ENCODE measurements at regions not wholly inside any gene's neighbourhood (a gene's known extent, or its start where the extent isn't known, plus 50 kb on each side); places are given as distances from the start of the nearest gene placed in this dataset.
A peak's percentile ranks its signal among the peaks of the same experiment; 100 is the strongest.

DNA sequence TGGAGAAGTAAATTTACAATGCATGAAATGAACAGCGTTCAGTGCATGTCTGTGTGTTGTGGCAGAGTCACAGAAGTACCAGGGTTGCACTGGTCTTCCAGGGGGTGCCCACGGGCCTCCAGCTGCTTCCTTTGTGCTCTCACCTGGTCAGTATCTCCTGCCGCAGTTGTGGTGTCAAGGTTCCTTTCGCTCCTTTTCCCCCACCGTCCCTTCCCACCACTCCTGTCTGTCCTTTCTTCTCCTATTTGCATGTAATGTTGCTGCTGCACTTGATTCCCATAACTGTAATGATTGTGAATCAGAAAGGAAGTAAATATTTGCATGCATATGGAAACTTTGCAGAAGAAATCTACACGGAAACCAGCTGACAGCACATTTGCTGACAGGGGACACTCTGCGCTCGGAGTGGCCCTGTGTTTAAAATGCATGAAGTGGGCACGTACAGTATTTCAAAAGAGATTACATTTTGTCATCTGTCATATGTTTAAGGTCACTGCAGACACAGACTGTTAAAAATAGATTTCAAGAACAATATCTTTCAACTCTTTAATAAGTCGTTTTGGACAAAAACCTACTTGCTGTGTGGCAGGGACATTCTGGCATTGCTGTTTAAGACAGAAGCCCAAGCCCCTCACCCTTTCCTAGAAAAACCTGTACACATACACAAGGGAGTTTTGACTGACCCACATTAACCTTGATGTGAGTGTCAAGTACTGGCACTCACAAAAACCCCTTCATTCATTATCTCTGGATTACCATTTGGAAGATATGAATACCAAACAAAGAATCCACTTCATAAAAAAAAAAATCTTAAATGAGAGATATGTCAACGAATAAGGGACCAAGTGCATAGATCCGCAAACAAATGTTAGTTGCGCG, 336.7 kb upstream of the KLF6 start:
- Histone ChIP-seq H3K36me3 (no peaks in the 10 kb centered on the region), H3K27ac (peak overlapping the region in 1 of 2 donors; percentile 56), H3K27me3 (replicated peaks; ENCODE audit: insufficient read depth) (no peaks in the 10 kb centered on the region), H3K4me1 (ENCODE audit: control insufficient read depth in 1 of 2, low read depth in 2 of 2) (no peaks in the 10 kb centered on the region), H3K4me3 (peak overlapping the region; percentile 17), H3K9me3 (no peaks in the 10 kb centered on the region)
- no peak for ATAC-seq (ENCODE audit: insufficient number of reproducible peaks, low FRiP score, low read depth)
- DNase-seq (ENCODE audit: low spot score) = no peak
- TF ChIP-seq, protein P1, sequence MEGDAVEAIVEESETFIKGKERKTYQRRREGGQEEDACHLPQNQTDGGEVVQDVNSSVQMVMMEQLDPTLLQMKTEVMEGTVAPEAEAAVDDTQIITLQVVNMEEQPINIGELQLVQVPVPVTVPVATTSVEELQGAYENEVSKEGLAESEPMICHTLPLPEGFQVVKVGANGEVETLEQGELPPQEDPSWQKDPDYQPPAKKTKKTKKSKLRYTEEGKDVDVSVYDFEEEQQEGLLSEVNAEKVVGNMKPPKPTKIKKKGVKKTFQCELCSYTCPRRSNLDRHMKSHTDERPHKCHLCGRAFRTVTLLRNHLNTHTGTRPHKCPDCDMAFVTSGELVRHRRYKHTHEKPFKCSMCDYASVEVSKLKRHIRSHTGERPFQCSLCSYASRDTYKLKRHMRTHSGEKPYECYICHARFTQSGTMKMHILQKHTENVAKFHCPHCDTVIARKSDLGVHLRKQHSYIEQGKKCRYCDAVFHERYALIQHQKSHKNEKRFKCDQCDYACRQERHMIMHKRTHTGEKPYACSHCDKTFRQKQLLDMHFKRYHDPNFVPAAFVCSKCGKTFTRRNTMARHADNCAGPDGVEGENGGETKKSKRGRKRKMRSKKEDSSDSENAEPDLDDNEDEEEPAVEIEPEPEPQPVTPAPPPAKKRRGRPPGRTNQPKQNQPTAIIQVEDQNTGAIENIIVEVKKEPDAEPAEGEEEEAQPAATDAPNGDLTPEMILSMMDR (IDR thresholded peaks at IDR 0.05) = no peak

DNA sequence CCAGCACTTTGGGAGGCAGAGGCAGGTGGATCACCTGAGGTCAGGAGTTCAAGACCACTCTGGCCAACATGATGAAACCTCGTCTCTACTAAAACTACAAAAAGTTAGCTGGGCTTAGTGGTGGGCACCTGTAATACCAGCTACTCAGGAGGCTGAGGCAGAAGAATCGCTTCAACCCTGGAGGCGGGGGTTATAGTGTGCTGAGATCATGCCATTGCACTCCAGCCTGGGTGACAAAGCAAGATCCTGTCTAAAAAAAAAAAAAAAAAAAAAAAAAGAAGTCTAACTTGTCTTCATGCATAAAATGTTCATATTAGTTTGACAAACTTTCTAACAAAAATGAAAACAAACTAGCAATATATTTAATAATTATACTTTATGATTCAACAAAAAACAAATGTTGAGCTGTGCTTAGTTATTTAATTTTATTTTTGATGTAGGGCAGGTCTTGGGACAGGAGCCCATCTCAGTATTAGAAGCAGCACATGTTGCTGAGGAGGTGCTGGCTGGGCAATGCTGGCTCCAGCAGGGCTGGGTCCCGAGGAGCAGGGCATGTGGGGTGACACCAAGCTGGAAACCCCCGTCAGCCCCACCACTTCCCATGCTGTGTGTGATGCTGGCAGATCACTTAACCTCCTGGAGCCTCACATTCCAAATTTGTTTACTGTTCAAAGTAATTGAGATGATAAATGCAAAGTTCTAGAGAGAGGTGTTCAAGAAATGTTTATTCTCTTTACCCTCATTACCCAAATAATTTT, 335.3 kb upstream of the KLF6 start:
- DNase-seq (ENCODE audit: low spot score) (no peak), ATAC-seq (ENCODE audit: insufficient number of reproducible peaks, low FRiP score, low read depth) (no peak)
- H3K4me3 ChIP-seq = no peak overlapping the region
- H3K36me3 ChIP-seq = no peaks in the 10 kb centered on the region
- H3K27me3 ChIP-seq (replicated peaks; ENCODE audit: insufficient read depth) = no peaks in the 10 kb centered on the region
- TF ChIP-seq, protein P1 (IDR thresholded peaks at IDR 0.05) = no peak
- no peaks in the 10 kb centered on the region for H3K9me3 ChIP-seq
- no peak overlapping the region for H3K27ac ChIP-seq
- no peaks in the 10 kb centered on the region for H3K4me1 ChIP-seq (ENCODE audit: control insufficient read depth in 1 of 2, low read depth in 2 of 2)

GRCh38 chr10:4119107-4119506, 334.1 kb upstream of the KLF6 start:
- H3K36me3 ChIP-seq = no peaks in the 10 kb centered on the region
- no peaks in the 10 kb centered on the region for H3K9me3 ChIP-seq
- H3K27me3 ChIP-seq (replicated peaks; ENCODE audit: insufficient read depth) = no peaks in the 10 kb centered on the region
- H3K27ac ChIP-seq = no peak overlapping the region
- no peak for ATAC-seq (ENCODE audit: insufficient number of reproducible peaks, low FRiP score, low read depth)
- H3K4me3 ChIP-seq = no peak overlapping the region
- no peak for DNase-seq (ENCODE audit: low spot score)
- TF ChIP-seq, protein P1 (IDR thresholded peaks at IDR 0.05) = no peak
- H3K4me1 ChIP-seq (ENCODE audit: control insufficient read depth in 1 of 2, low read depth in 2 of 2) = no peaks in the 10 kb centered on the region

DNA sequence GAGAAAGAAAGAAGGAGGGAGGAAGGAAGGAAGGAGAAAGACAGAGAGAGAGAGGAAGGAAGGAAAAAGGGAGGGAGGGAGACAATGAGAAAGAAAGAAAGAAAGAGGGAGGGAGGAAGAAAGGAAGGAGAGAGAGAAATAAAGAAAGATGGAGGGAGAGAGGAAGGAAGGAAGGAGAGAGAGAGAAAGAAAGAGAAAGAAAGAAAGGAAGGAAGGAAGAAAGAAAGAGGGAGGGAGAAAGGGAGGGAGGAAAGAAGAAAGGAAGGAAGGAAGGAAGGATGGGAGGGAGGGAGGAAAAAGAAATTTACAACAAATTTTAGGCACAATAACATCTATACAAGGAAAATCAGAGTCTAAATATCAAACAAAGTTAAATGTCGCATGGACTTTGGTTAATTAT, 332.6 kb upstream of the KLF6 start:
- TF ChIP-seq, protein P1 (IDR thresholded peaks at IDR 0.05) = no peak
- Histone ChIP-seq H3K4me3 (no peak overlapping the region), H3K27me3 (replicated peaks; ENCODE audit: insufficient read depth) (no peaks in the 10 kb centered on the region), H3K36me3 (no peaks in the 10 kb centered on the region), H3K9me3 (no peaks in the 10 kb centered on the region), H3K4me1 (ENCODE audit: control insufficient read depth in 1 of 2, low read depth in 2 of 2) (no peaks in the 10 kb centered on the region), H3K27ac (no peak overlapping the region)
- DNase-seq (ENCODE audit: low spot score) (no peak), ATAC-seq (ENCODE audit: insufficient number of reproducible peaks, low FRiP score, low read depth) (no peak)

GRCh38 chr10:4111643-4112042, 326.6 kb upstream of the KLF6 start:
- no peak overlapping the region for H3K27ac ChIP-seq

More at GRCh38 chr10:4111643-4112042, 326.6 kb upstream of the KLF6 start:
- Histone ChIP-seq H3K36me3 (no peaks in the 10 kb centered on the region), H3K9me3 (no peaks in the 10 kb centered on the region), H3K27me3 (replicated peaks; ENCODE audit: insufficient read depth) (no peaks in the 10 kb centered on the region), H3K4me3 (no peak overlapping the region), H3K4me1 (ENCODE audit: control insufficient read depth in 1 of 2, low read depth in 2 of 2) (peaks cover 8 to 9% of the 10 kb centered on the region in 2 donors)
- ATAC-seq (ENCODE audit: insufficient number of reproducible peaks, low FRiP score, low read depth) = no peak
- no peak for DNase-seq (ENCODE audit: low spot score)
- TF ChIP-seq, protein P1 (IDR thresholded peaks at IDR 0.05) = no peak
